ENCODE measurements at regions not wholly inside any gene's neighbourhood (a gene's known extent, or its start where the extent isn't known, plus 50 kb on each side); places are given as distances from the start of the nearest gene placed in this dataset.
"Not testable (repeated sequence)": the region's sequence is repeated elsewhere in the genome, so short reads cannot be mapped to it uniquely, and the experiment has no call there.

DNA sequence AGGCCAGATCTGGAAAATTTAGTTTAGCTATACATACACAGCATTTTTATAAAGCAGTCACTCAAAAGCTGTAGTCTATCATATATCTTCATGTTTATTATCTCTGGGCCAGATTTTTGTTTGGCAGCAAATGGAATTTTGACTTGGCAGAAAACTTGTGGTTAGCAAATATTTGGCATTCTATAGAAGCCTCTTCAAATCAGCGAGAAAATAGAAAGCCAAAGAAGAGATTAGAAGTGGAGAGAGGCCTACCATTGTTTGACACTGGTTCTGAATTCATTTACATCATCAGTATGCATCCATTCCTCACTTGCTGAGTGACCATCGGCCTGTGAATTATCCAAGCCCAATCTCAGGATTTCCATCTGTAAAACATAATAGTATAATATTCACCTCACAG lies 1077.6 kb downstream of the GALC start:
- H3K4me1 Mint-ChIP-seq (ENCODE audit: unreplicated experiment), result peaks cover 11% of the 10 kb centered on the region
- H3K9me3 Mint-ChIP-seq (ENCODE audit: unreplicated experiment), result no peaks in the 10 kb centered on the region
- DNase-seq (ENCODE audit: extremely low spot score, unreplicated experiment), result no peak
- no peak overlapping the region for H3K4me3 Mint-ChIP-seq (ENCODE audit: unreplicated experiment)
- TF ChIP-seq, protein P1, sequence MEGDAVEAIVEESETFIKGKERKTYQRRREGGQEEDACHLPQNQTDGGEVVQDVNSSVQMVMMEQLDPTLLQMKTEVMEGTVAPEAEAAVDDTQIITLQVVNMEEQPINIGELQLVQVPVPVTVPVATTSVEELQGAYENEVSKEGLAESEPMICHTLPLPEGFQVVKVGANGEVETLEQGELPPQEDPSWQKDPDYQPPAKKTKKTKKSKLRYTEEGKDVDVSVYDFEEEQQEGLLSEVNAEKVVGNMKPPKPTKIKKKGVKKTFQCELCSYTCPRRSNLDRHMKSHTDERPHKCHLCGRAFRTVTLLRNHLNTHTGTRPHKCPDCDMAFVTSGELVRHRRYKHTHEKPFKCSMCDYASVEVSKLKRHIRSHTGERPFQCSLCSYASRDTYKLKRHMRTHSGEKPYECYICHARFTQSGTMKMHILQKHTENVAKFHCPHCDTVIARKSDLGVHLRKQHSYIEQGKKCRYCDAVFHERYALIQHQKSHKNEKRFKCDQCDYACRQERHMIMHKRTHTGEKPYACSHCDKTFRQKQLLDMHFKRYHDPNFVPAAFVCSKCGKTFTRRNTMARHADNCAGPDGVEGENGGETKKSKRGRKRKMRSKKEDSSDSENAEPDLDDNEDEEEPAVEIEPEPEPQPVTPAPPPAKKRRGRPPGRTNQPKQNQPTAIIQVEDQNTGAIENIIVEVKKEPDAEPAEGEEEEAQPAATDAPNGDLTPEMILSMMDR (IDR thresholded peaks at IDR 0.05), result no peak
- H3K27ac Mint-ChIP-seq (ENCODE audit: unreplicated experiment), result peak overlapping the region; percentile 29
- H3K27me3 Mint-ChIP-seq (ENCODE audit: unreplicated experiment), result no peaks in the 10 kb centered on the region
- H3K36me3 Mint-ChIP-seq (ENCODE audit: unreplicated experiment), result no peaks in the 10 kb centered on the region

GRCh38 chr14:86912709-86913108 lies 1080.3 kb downstream of the GALC start:
- TF ChIP-seq, protein P1 (IDR thresholded peaks at IDR 0.05), result no peak
- DNase-seq (ENCODE audit: extremely low spot score, unreplicated experiment), result no peak
- Mint-ChIP-seq H3K4me1 (ENCODE audit: unreplicated experiment) (peaks cover 11% of the 10 kb centered on the region), H3K4me3 (ENCODE audit: unreplicated experiment) (no peak overlapping the region), H3K9me3 (ENCODE audit: unreplicated experiment) (no peaks in the 10 kb centered on the region), H3K27me3 (ENCODE audit: unreplicated experiment) (no peaks in the 10 kb centered on the region), H3K27ac (ENCODE audit: unreplicated experiment) (no peak overlapping the region), H3K36me3 (ENCODE audit: unreplicated experiment) (no peaks in the 10 kb centered on the region)

- Mint-ChIP-seq H3K4me1 (ENCODE audit: unreplicated experiment) (peaks cover 11% of the 10 kb centered on the region), H3K27me3 (ENCODE audit: unreplicated experiment) (no peaks in the 10 kb centered on the region), H3K36me3 (ENCODE audit: unreplicated experiment) (no peaks in the 10 kb centered on the region), H3K9me3 (ENCODE audit: unreplicated experiment) (no peaks in the 10 kb centered on the region), H3K27ac (ENCODE audit: unreplicated experiment) (no peak overlapping the region), H3K4me3 (ENCODE audit: unreplicated experiment) (no peak overlapping the region)
- no peak for DNase-seq (ENCODE audit: extremely low spot score, unreplicated experiment)
- TF ChIP-seq, protein P1 (IDR thresholded peaks at IDR 0.05), result no peak
Measured at GRCh38 chr14:86911486-86911885, 1081.5 kb downstream of the GALC start.

DNA sequence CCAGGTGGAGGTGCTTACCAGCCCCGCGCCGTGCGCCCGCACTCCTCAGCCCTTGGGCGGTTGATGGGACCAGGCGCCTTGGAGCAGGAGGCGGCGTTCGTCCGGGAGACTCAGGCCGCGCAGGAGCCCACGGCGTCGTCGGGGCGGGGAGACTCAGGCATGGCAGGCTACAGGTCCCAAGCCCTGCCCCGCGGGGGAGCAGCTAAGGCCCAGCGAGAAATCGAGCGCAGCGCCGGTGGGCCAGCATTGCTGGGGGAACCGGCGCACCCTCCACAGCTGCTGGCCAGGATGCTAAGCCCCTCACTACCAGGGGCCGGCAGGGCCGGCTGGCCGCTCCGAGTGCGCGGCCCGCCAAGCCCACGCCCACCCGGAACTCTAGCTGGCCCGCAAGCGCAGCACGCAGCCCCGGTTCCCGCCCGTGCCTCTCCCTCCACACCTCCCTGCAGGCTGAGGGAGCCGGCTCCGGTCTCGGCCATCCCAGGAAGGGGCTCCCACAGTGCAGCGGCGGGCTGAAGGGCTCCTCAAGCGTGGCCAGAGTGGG lies 1087.5 kb downstream of the GALC start:
- H3K9me3 Mint-ChIP-seq (ENCODE audit: unreplicated experiment); H3K27me3 Mint-ChIP-seq (ENCODE audit: unreplicated experiment); H3K27ac Mint-ChIP-seq (ENCODE audit: unreplicated experiment): not testable (repeated sequence)

DNA sequence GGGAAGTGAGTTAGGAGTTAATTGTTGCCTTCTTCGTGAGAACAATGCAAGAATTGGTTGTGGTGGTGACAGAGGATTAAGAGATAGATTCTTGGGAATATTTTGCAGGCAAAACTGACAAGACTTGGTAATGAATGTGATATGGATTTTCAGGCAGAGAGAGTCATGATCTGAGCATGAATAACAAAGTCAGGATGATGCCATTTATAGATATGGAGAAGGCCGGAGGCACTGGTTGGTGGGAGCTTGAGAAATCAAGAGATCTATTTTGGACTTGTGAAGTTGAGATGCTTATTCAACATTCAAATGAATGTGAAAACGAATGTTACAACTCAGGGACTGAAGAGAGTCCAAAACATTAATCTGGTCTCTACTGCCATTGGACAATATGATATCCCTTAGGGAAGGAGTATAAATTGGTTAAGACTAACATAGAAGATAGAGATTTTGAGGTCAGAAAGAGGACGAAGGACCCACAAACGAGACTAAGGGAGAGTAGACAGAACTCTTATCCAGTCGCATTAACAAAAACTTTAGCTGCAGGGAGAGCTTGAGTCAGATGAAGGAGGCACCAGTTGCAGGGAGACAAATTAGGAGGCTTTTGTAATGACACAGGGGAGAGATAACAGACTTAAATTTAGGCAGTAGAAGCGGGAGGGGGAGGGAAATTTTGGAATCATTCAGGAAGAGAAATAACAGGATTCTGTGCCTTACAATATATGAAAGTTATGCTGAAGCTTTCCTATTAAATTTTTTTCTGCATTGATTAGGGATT lies 1090.6 kb downstream of the GALC start:
- H3K27me3 Mint-ChIP-seq (ENCODE audit: unreplicated experiment), result no peaks in the 10 kb centered on the region
- no peak for DNase-seq (ENCODE audit: extremely low spot score, unreplicated experiment)
- no peaks in the 10 kb centered on the region for H3K36me3 Mint-ChIP-seq (ENCODE audit: unreplicated experiment)
- H3K4me1 Mint-ChIP-seq (ENCODE audit: unreplicated experiment), result no peaks in the 10 kb centered on the region
- TF ChIP-seq, protein P1 (IDR thresholded peaks at IDR 0.05), result no peak
- no peak overlapping the region for H3K27ac Mint-ChIP-seq (ENCODE audit: unreplicated experiment)
- no peak overlapping the region for H3K4me3 Mint-ChIP-seq (ENCODE audit: unreplicated experiment)
- no peaks in the 10 kb centered on the region for H3K9me3 Mint-ChIP-seq (ENCODE audit: unreplicated experiment)

More for the DNA sequence above, 1087.5 kb downstream of the GALC start:
- H3K4me3 Mint-ChIP-seq (ENCODE audit: unreplicated experiment); DNase-seq (ENCODE audit: extremely low spot score, unreplicated experiment); H3K4me1 Mint-ChIP-seq (ENCODE audit: unreplicated experiment); H3K36me3 Mint-ChIP-seq (ENCODE audit: unreplicated experiment): not testable (repeated sequence)

Measured in osteocyte (in vitro differentiated cells).